HepG2 (cell line): ENCODE measurements at regions not wholly inside any gene's neighbourhood (a gene's known extent, or its start where the extent isn't known, plus 50 kb on each side); places are given as distances from the start of the nearest gene placed in this dataset.

ENCODE experiments used
- ATAC-seq: fragments of 200-7000 bp; cut with Tn5 transposase; 3 replicates; pipeline ENCODE4 v1.9.1; 2020; ENCODE audit warnings: mild to moderate bottlenecking, moderate library complexity
- BruUV-seq: library from RNA; stranded (reverse); fragments of 400-500 nt; replicated peaks from 2 replicates; lab custom pipeline; 2021; lab: Mats Ljungman, UMichigan
- CTCF ChIA-PET: fragments of 300-600 bp; formaldehyde crosslinking; extraction: SDS; loops from one replicate; lab custom pipeline; 2021; ENCODE audit warnings: low total read pairs, inconsistent platforms, low intra/inter-chr PET ratio; lab: Yijun Ruan, JAX
- POLR2A ChIA-PET: fragments of 350-600 bp; sonication (Branson Sonifier 250); formaldehyde crosslinking; loops from one replicate; lab custom pipeline; 2020; ENCODE audit warnings: antibody characterized with exemption, inconsistent platforms; lab: Yijun Ruan, JAX
- DNase-seq: peaks from one replicate; pipeline ENCODE4 v3.0.0-alpha.2; 2015; ENCODE audit warnings: low spot score
- FAIRE-seq: peaks from 3 replicates; lab custom pipeline; 2011; peaks lifted over from hg19 to GRCh38; lab: Jason Lieb, UNC
- H2AFZ ChIP-seq: one replicate; pipeline ENCODE4 v1.6.1; 2011; ENCODE audit warnings: low read length, inconsistent platforms
- H3K27ac ChIP-seq: fragments of 300-600 bp; 3 replicates; pipeline ENCODE4 v1.8.0; 2011; ENCODE audit warnings: mixed run types, mild to moderate bottlenecking, mixed read lengths, low read length, inconsistent platforms; ENCODE audit not compliant: insufficient read depth; ENCODE audit errors: extremely low read length
- H3K27me3 ChIP-seq, 2 experiments: fragments of 200-600 bp in 1 of 2; 2 replicates in 1 of 2; 3 replicates in 1 of 2; pipeline versions ENCODE4 v1.6.0 to v1.8.0; 2011; ENCODE audit warnings: low read length in 2 of 2, mild to moderate bottlenecking in 2 of 2, moderate library complexity in 2 of 2, inconsistent platforms in 1 of 2; ENCODE audit not compliant: insufficient read depth in 2 of 2, control insufficient read depth in 1 of 2
- H3K36me3 ChIP-seq, 2 experiments: fragments of 200-600 bp in 1 of 2; replicated peaks in 1 of 2; 2 replicates in 1 of 2; 3 replicates in 1 of 2; pipeline versions ENCODE4 v1.5.1 to v1.8.0; 2011; ENCODE audit warnings: low read length in 2 of 2, inconsistent platforms in 1 of 2; ENCODE audit not compliant: insufficient read depth in 2 of 2, control insufficient read depth in 1 of 2
- H3K4me1 ChIP-seq: 2 replicates; pipeline ENCODE4 v1.5.1; 2012; ENCODE audit warnings: low read length, inconsistent platforms; ENCODE audit not compliant: insufficient read depth
- H3K4me2 ChIP-seq: 2 replicates; pipeline ENCODE4 v1.6.0; 2011; ENCODE audit warnings: low read depth, low read length, inconsistent platforms
- H3K4me3 ChIP-seq, 3 experiments: fragments of 200-600 bp in 1 of 3; sonication (generic), shearing (Covaris generic) in 1 of 3; replicated peaks in 1 of 3; 2 replicates each; pipeline ENCODE4 v1.5.1; 2011 to 2016; ENCODE audit warnings: low read length in 3 of 3, inconsistent platforms in 2 of 3, low read depth in 2 of 3, mild to moderate bottlenecking in 2 of 3, control low read depth in 1 of 3, mixed read lengths in 1 of 3; ENCODE audit not compliant: insufficient read depth in 1 of 3
- H3K79me2 ChIP-seq: one replicate; pipeline ENCODE4 v1.6.1; 2011; ENCODE audit warnings: low read length, inconsistent platforms; ENCODE audit not compliant: insufficient read depth
- H3K9ac ChIP-seq: 2 replicates; pipeline ENCODE4 v1.6.0; 2011; ENCODE audit warnings: mild to moderate bottlenecking, low read depth, low read length, inconsistent platforms; ENCODE audit not compliant: insufficient read depth
- H3K9me3 ChIP-seq: 2 replicates; pipeline ENCODE4 v1.5.1; 2012; ENCODE audit warnings: mild to moderate bottlenecking, low read length
- H4K20me1 ChIP-seq: 2 replicates; pipeline ENCODE4 v1.6.0; 2011; ENCODE audit warnings: inconsistent platforms, mild to moderate bottlenecking, low read length, moderate library complexity; ENCODE audit not compliant: insufficient read depth
- MAFF ChIP-seq: IDR thresholded peaks from 2 replicates; pipeline ENCODE4 v1.6.1; 2011; ENCODE audit warnings: low read depth, low read length, improper control_type of control experiment
- MAFK ChIP-seq, 2 experiments: IDR thresholded peaks in 1 of 2; conservative IDR thresholded peaks in 1 of 2; 2 replicates each; pipeline ENCODE4 v1.6.1; 2011; ENCODE audit warnings: improper control_type of control experiment in 2 of 2, low read length in 2 of 2
- SMC3 ChIP-seq: IDR thresholded peaks from 2 replicates; pipeline ENCODE4 v1.6.1; 2011; ENCODE audit warnings: low read length, improper control_type of control experiment
- ZNF883 ChIP-seq: sonication (generic); formaldehyde crosslinking; IDR thresholded peaks from 2 replicates; pipeline ENCODE4 v1.5.1; 2020; ENCODE audit warnings: mild to moderate bottlenecking, missing genetic modification reagents; ENCODE audit errors: not compliant biosample characterization
- WGBS: methylation state at CpG from one replicate; pipeline ENCODE4 v1.1.6; 2017; ENCODE audit warnings: low lambda C conversion rate; 5-methylcytosine and 5-hydroxymethylcytosine counted together
- in situ Hi-C: cut with HindIII; loops from 2 replicates; pipeline ENCODE4 v1.10.0; 2017; ENCODE audit warnings: low pct_unique_long_range_greater_than_20kb; ENCODE audit not compliant: extremely low pct_ligation_motif_present
- intact Hi-C: fragments of 100-400 bp; cut with micrococcal nuclease; formaldehyde crosslinking; loops from one replicate; pipeline ENCODE4 v1.10.0; 2022; ENCODE audit not compliant: unreplicated experiment

DNA sequence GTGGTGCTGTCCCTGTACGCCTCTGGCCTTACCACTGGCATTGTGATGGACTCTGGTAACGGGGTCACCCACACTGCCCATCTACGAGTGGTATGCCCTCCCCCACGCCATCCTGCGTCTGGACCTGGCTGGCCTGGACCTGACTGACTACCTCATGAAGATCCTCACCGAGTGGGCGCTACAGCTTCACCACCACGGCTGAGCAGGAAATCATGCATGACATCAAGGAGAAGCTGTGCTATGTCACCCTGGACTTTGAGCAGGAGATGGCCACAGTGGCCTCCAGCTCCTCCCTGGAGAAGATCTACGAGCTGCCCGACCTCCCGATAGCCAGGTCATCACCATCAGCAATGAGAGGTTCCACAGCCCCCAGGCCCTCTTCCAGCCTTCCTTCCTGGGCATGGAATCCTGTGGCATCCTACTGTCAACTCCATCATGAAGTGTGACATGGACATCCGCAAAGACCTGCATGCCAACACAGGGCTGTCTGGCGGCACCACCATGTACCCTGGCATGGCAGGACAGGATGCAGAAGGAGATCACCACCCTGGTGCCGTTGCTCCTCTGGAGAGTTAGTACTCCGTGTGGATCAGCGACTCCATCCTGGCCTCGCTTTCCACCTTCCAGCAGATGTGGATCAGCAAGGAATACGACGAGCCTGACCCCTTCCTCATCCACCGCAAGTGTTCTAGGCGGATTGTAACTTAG, 434.2 kb upstream of the RGMB start (continued):
- TF ChIP-seq ZNF883 (CRISPR knock-in tag): no peak

DNA sequence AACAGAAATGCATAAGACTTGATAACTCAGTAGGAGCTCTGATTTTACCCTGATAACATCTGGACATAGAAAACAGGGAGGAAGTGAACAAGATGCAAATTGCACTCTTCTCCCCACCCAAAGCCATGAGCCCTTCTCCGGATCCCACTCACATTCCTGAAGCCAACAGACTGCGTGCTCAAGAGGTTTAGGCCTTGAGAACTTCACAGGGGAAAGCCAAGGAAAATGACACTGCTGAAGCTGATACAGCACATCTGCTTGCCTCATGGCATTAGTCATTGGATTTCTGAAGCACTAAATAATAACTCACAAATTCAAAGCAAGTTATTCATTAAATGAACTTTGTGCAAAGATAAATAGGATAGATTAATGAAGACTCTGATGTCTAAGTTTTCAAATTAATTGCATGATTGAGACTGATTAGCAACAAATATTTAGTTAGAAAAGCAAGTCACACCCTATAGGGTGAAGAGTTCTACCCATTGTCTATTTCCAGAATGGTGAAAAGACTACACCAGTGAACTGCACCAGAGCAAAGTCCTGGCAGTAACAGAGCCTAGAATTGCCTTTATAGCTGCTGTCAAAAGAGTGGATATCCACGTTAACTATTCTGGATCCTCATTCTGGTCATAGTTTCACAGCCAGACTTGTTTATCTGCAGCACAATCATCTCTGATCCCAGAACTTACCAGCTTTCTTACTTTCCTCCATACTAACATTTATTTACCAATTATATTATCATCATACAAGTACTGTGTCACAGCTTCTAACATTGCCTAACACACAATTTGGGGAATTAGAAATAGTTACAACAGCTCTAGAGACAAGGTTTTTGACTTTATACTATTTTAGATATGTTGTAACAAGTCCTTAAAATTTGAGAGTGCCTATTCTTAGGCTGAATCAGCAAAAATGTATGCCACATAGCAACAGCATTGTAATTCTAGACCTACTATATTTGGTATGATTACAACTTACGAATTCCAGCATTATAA, 432.1 kb upstream of the RGMB start:
- Histone ChIP-seq H3K4me3 (no peak overlapping the region), H3K27me3 (no peaks in the 10 kb centered on the region), H2AFZ (no peak overlapping the region), H3K4me1 (no peaks in the 10 kb centered on the region), H3K9ac (no peak overlapping the region), H3K4me2 (no peak overlapping the region), H3K79me2 (no peaks in the 10 kb centered on the region), H3K27ac (no peak overlapping the region), H3K36me3 (no peaks in the 10 kb centered on the region), H4K20me1 (no peaks in the 10 kb centered on the region)
- no peak for FAIRE-seq
- no TSS peak for BruUV-seq
- in situ Hi-C loops: no loop called here
- no peak for ATAC-seq
- ChIA-PET POLR2A (no interaction called here), CTCF (no interaction called here)
- WGBS: 18% methylated on average over 4 of the region's 4 CpGs
- DNase-seq: no peak
- TF ChIP-seq SMC3 (no peak), MAFK (conservative IDR thresholded peaks at IDR 0.05 in 1 of 2, IDR thresholded peaks at IDR 0.05 in 1 of 2; ENCODE audit: low read length in 2 of 2) (peak; percentile 38 to 66; a peak in 3 of 4 replicates), MAFF (peak; percentile 56)
- TF ChIP-seq, all 625 proteins: peak for 2
- H3K9me3 ChIP-seq: no peaks in the 10 kb centered on the region
- intact Hi-C loops: no loop called here
